ENCODE measurements at regions not wholly inside any gene's neighbourhood (a gene's known extent, or its start where the extent isn't known, plus 50 kb on each side); places are given as distances from the start of the nearest gene placed in this dataset.

DNA sequence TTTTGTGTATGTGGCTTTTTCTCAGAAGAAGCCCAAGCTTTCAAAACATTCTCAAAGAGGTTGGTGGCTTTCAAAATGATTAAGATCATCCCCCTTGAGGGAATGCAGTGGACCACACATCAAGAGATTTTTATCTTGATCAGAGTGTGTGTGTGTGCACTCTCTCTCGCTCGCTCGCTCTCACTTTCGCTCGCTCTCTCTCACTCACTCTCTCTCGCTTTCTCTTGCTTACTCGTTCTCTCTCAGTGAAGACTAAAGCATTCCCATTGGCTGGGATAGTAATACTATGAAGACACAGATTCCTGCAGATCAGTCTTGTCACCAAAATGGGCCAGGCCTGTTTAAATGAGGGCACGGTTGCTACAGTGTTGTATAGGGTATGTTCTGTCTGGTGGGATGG lies 365.7 kb downstream of the EDEM1 start:
- Histone ChIP-seq H3K36me3 (ENCODE audit: control insufficient read depth in 1 of 2, insufficient read depth in 2 of 2, low read length in 2 of 2) (no peaks in the 10 kb centered on the region), H3K27me3 (ENCODE audit: low read depth, low read length) (no peaks in the 10 kb centered on the region), H3K27ac (ENCODE audit: low read length) (no peak overlapping the region), H3K9me3 (ENCODE audit: control insufficient read depth in 1 of 2, low read length in 2 of 2) (no peaks in the 10 kb centered on the region), H3K4me3 (ENCODE audit: low read depth in 1 of 2, low read length in 2 of 2) (no peak overlapping the region), H3K4me1 (ENCODE audit: control insufficient read depth in 1 of 2, insufficient read depth in 2 of 2, low read length in 2 of 2) (no peaks in the 10 kb centered on the region)

DNA sequence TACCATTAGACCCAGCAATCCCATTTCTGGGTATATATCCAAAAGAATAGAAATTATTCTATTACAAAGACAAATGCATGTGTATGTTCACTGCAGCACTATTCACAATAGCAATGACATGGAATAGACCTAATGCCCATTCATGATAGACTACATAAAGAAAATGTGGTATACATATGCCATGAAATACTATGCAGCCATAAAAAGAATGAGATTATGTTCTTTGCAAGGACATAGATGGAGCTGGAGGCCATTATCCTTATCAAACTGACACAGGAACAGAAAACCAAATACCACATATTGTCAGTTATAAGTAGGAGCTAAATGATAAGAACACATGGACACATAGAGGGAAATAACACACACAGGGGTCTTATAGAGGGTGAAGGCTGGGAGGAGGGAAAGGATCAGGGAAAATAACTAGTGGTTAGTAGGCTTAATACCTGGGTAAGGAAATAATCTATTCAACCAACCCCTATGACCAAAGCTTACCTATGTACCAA lies 366.8 kb downstream of the EDEM1 start:
- no peaks in the 10 kb centered on the region for H3K9me3 ChIP-seq (ENCODE audit: control insufficient read depth in 1 of 2, low read length in 2 of 2)
- H3K36me3 ChIP-seq (ENCODE audit: control insufficient read depth in 1 of 2, insufficient read depth in 2 of 2, low read length in 2 of 2): no peaks in the 10 kb centered on the region
- H3K27me3 ChIP-seq (ENCODE audit: low read depth, low read length): no peaks in the 10 kb centered on the region
- no peak overlapping the region for H3K4me3 ChIP-seq (ENCODE audit: low read depth in 1 of 2, low read length in 2 of 2)
- no peak overlapping the region for H3K27ac ChIP-seq (ENCODE audit: low read length)
- no peaks in the 10 kb centered on the region for H3K4me1 ChIP-seq (ENCODE audit: control insufficient read depth in 1 of 2, insufficient read depth in 2 of 2, low read length in 2 of 2)

DNA sequence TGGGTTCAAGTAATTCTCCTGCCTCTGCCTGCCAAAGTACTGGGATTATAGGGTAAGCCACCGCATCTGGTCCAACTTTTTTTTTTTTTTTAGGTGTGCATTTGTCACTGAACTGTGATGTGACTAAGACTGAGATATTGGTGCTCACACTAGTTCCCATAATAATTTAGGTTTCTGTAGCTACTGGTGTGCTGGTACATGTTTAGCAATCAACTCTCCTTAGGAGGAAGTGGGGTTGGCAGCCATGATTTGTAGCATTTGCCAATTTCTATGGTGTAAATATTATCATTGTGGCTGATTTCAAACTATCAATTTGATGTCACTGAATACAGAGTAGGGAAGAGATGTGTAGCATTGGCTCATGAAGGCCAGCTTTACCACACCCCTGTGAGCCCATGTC lies 372.7 kb downstream of the EDEM1 start:
- Histone ChIP-seq H3K9me3 (ENCODE audit: control insufficient read depth in 1 of 2, low read length in 2 of 2) (no peaks in the 10 kb centered on the region), H3K27me3 (ENCODE audit: low read depth, low read length) (no peaks in the 10 kb centered on the region), H3K4me1 (ENCODE audit: control insufficient read depth in 1 of 2, insufficient read depth in 2 of 2, low read length in 2 of 2) (no peaks in the 10 kb centered on the region), H3K4me3 (ENCODE audit: low read depth in 1 of 2, low read length in 2 of 2) (no peak overlapping the region), H3K27ac (ENCODE audit: low read length) (no peak overlapping the region), H3K36me3 (ENCODE audit: control insufficient read depth in 1 of 2, insufficient read depth in 2 of 2, low read length in 2 of 2) (no peaks in the 10 kb centered on the region)

DNA sequence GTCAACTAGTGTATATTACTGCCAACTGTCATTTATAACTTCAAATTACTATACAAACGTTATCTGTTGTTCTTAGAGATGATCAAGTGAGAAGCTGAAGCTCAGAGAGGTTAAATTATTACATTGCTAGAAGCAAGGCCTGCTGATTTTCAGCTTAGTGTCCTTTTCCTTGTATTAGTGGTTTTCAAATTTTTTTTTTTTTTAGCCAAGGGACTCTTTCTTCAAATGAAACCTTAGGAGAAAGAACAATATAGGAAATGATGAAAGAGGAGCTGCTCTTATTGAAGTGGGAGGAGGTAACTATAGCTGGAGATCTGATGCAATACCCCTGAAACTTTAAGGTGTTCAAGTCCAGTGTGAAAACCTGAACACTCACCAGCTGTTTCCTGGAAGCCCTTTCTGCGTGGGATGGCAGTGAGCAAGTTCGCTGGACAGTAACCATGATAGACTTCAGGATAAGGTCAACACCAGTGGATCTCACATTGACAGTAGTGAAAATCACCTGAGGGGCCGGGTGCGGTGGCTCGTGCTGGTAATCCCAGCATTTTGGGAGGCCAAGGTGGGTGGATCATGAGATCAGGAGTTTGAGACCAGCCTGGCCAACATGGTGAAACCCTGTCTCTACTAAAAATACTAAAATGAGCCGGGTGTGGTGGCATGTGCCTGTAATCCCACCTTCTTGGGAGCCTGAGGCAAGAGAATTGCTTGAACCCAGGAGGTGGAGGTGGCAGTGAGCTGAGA lies 376.2 kb downstream of the EDEM1 start:
- H3K27ac ChIP-seq (ENCODE audit: low read length): no peak overlapping the region
- no peaks in the 10 kb centered on the region for H3K36me3 ChIP-seq (ENCODE audit: control insufficient read depth in 1 of 2, insufficient read depth in 2 of 2, low read length in 2 of 2)
- H3K4me1 ChIP-seq (ENCODE audit: control insufficient read depth in 1 of 2, insufficient read depth in 2 of 2, low read length in 2 of 2): no peaks in the 10 kb centered on the region
- H3K27me3 ChIP-seq (ENCODE audit: low read depth, low read length): no peaks in the 10 kb centered on the region
- H3K4me3 ChIP-seq (ENCODE audit: low read depth in 1 of 2, low read length in 2 of 2): no peak overlapping the region
- peaks cover 0 to 7% of the 10 kb centered on the region in 2 donors for H3K9me3 ChIP-seq (ENCODE audit: control insufficient read depth in 1 of 2, low read length in 2 of 2)

DNA sequence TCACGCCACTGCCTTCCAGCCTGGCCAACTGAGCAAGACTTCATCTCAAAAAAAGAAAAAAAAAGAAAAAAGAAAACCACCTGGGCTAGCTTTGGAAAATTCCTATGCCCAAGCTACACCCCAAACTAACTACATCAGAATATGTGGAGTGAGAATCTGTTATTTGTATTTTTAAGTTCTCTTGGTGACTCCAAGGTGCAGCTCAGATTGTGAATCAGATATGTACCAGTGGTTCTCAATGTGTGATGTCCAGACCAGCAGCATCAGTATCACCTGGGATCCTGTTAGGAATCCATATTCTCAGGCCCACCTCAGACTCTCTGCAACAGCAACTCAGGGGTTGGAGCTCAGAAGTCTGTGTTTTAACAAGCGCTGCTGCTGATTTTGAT lies 376.8 kb downstream of the EDEM1 start:
- no peak overlapping the region for H3K4me3 ChIP-seq (ENCODE audit: low read depth in 1 of 2, low read length in 2 of 2)
- H3K27me3 ChIP-seq (ENCODE audit: low read depth, low read length): no peaks in the 10 kb centered on the region
- no peaks in the 10 kb centered on the region for H3K4me1 ChIP-seq (ENCODE audit: control insufficient read depth in 1 of 2, insufficient read depth in 2 of 2, low read length in 2 of 2)
- H3K9me3 ChIP-seq (ENCODE audit: control insufficient read depth in 1 of 2, low read length in 2 of 2): peaks cover 0 to 7% of the 10 kb centered on the region in 2 donors
- no peak overlapping the region for H3K27ac ChIP-seq (ENCODE audit: low read length)
- H3K36me3 ChIP-seq (ENCODE audit: control insufficient read depth in 1 of 2, insufficient read depth in 2 of 2, low read length in 2 of 2): no peaks in the 10 kb centered on the region

DNA sequence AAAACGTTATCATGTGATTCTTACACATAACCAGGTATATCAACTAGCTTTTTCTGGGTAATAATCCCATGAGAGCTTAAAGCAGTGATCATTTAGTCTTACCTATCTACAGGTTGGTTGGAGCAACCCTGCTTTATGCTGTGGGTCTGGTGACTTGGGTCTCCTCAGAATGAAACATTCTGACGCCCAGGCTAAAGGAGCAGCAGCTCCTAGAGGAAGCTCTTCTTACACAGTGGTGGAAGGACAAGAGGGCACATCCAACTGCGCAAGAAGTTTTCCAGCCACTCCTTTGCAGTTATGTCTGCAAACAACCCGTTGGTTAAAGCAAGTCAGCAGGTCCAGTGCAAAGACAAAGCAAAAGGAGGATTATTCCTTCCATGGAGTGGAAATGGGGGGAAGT lies 377.5 kb downstream of the EDEM1 start:
- H3K9me3 ChIP-seq (ENCODE audit: control insufficient read depth in 1 of 2, low read length in 2 of 2): peaks cover 0 to 7% of the 10 kb centered on the region in 2 donors
- no peaks in the 10 kb centered on the region for H3K4me1 ChIP-seq (ENCODE audit: control insufficient read depth in 1 of 2, insufficient read depth in 2 of 2, low read length in 2 of 2)
- no peak overlapping the region for H3K4me3 ChIP-seq (ENCODE audit: low read depth in 1 of 2, low read length in 2 of 2)
- no peaks in the 10 kb centered on the region for H3K36me3 ChIP-seq (ENCODE audit: control insufficient read depth in 1 of 2, insufficient read depth in 2 of 2, low read length in 2 of 2)
- H3K27me3 ChIP-seq (ENCODE audit: low read depth, low read length): no peaks in the 10 kb centered on the region
- H3K27ac ChIP-seq (ENCODE audit: low read length): no peak overlapping the region

DNA sequence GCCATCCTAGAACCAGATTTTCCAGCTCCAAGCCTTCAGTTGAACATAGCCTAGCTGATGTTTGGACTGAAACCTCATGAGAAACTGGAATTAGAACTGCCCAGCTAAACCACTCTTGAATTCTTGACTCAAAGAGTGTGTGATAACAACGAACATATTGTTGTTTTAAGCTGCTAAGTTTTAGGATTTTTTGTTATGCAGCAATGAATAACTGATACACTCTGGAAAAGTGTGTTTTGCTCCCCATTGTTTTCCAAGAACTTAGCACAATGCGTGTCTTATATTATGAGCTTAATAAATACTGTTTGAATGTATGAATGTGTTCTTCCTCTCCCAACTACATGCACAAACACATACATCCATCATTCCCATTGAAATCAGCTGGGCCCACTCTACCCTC lies 379.6 kb downstream of the EDEM1 start:
- Histone ChIP-seq H3K9me3 (ENCODE audit: control insufficient read depth in 1 of 2, low read length in 2 of 2) (peaks cover 0 to 7% of the 10 kb centered on the region in 2 donors), H3K27me3 (ENCODE audit: low read depth, low read length) (no peaks in the 10 kb centered on the region), H3K4me3 (ENCODE audit: low read depth in 1 of 2, low read length in 2 of 2) (no peak overlapping the region), H3K36me3 (ENCODE audit: control insufficient read depth in 1 of 2, insufficient read depth in 2 of 2, low read length in 2 of 2) (no peaks in the 10 kb centered on the region), H3K4me1 (ENCODE audit: control insufficient read depth in 1 of 2, insufficient read depth in 2 of 2, low read length in 2 of 2) (no peaks in the 10 kb centered on the region), H3K27ac (ENCODE audit: low read length) (no peak overlapping the region)

DNA sequence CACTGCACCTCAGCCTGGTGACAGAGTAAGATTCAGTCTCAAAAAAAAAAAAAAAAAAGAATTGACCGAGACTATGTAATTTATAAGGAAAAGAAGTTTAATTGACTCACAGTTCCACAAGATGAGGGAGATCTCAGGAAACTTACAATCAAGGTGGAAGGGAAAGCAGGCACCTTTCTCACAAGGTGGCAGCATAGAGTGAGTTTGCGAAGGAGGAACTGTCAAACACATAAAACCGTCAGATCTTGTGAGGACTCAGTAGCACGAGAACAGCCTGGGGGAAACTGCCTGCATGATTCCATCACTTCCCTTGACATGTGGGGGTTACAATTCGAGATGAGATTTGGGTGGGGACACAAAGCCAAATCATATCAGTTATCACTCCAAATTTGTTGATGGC lies 380.9 kb downstream of the EDEM1 start:
- no peak overlapping the region for H3K27ac ChIP-seq (ENCODE audit: low read length)
- no peaks in the 10 kb centered on the region for H3K4me1 ChIP-seq (ENCODE audit: control insufficient read depth in 1 of 2, insufficient read depth in 2 of 2, low read length in 2 of 2)
- H3K4me3 ChIP-seq (ENCODE audit: low read depth in 1 of 2, low read length in 2 of 2): no peak overlapping the region
- peaks cover 0 to 7% of the 10 kb centered on the region in 2 donors for H3K9me3 ChIP-seq (ENCODE audit: control insufficient read depth in 1 of 2, low read length in 2 of 2)
- no peaks in the 10 kb centered on the region for H3K36me3 ChIP-seq (ENCODE audit: control insufficient read depth in 1 of 2, insufficient read depth in 2 of 2, low read length in 2 of 2)
- H3K27me3 ChIP-seq (ENCODE audit: low read depth, low read length): no peaks in the 10 kb centered on the region

DNA sequence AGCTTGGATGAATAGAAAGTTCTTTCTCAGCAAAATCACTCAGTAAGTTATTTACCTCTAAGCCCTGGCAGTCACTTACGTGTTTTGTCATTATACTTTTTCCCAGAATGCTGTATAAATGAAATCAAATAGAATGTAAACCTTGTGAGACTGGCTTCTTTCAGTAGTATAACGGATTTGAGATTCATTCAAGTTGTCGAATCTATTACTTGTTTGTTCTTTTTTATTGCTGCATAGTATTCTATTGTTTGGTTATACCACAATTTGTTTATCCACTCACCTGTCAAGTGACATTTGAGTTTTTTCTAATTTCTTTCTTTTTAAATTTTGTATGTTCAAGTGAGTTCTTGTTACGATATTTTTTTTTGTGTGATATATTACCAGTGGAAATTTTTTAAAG lies 381.6 kb downstream of the EDEM1 start:
- Histone ChIP-seq H3K27ac (ENCODE audit: low read length) (no peak overlapping the region), H3K9me3 (ENCODE audit: control insufficient read depth in 1 of 2, low read length in 2 of 2) (peaks cover 0 to 7% of the 10 kb centered on the region in 2 donors), H3K27me3 (ENCODE audit: low read depth, low read length) (no peaks in the 10 kb centered on the region), H3K4me1 (ENCODE audit: control insufficient read depth in 1 of 2, insufficient read depth in 2 of 2, low read length in 2 of 2) (no peaks in the 10 kb centered on the region), H3K4me3 (ENCODE audit: low read depth in 1 of 2, low read length in 2 of 2) (no peak overlapping the region), H3K36me3 (ENCODE audit: control insufficient read depth in 1 of 2, insufficient read depth in 2 of 2, low read length in 2 of 2) (no peaks in the 10 kb centered on the region)

DNA sequence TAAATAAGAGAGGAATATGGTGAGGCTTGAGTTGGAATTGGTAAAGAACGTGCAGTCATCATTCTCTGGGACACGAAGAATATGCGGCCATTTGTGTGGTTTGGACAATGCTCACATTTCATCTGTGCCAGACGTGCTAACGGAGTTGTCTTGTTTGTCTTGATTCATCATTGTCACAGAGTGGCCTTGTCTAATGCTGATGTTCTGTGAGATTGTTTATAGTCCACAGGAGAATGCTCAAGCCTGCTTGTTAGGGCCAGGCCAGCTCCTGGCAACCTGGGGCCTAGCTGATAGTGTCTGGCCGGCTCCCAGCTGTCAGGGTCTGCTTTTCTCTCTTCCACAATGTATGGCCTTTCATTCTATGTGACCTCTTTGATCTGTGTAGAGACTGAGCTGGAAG lies 384.7 kb downstream of the EDEM1 start:
- no peaks in the 10 kb centered on the region for H3K36me3 ChIP-seq (ENCODE audit: control insufficient read depth in 1 of 2, insufficient read depth in 2 of 2, low read length in 2 of 2)
- no peak overlapping the region for H3K4me3 ChIP-seq (ENCODE audit: low read depth in 1 of 2, low read length in 2 of 2)
- no peaks in the 10 kb centered on the region for H3K4me1 ChIP-seq (ENCODE audit: control insufficient read depth in 1 of 2, insufficient read depth in 2 of 2, low read length in 2 of 2)
- H3K27me3 ChIP-seq (ENCODE audit: low read depth, low read length): no peaks in the 10 kb centered on the region
- H3K27ac ChIP-seq (ENCODE audit: low read length): no peak overlapping the region
- H3K9me3 ChIP-seq (ENCODE audit: control insufficient read depth in 1 of 2, low read length in 2 of 2): peaks cover 0 to 6% of the 10 kb centered on the region in 2 donors

DNA sequence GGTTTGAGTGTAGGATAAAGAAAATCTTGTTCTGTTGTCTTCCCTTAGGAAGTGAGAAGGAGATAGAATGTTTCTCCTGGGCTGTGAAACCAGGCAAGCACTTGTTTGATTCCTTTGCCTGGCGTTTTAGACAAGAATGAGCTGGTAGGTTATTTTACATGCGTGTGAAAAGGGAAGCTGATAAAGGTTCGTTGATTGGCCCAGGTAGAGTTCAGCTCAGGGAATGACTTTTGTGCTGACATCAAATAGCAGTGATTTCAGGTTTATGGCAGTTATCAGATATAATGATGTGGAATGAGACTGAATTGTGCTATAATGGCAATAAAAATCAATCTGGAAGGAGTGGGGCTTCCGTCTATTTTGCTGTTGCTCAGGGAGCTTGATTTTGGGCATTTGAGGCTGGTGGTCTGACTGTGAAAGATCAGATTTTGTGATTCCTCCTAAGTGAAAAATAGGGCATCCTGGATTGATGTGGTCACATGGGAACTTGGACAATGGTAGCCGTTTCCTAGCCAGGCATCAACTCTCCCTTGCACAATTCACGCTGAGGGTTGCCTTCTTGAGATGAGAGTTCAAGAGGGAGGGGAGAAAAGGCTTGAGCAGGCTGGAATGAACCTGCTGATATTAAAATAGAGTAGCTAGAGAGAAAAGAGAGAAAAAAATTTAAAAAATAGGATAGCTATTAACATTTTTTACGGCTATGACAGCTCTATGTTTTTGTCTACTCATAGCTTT lies 388.9 kb downstream of the EDEM1 start:
- Histone ChIP-seq H3K4me3 (ENCODE audit: low read depth in 1 of 2, low read length in 2 of 2) (no peak overlapping the region), H3K27me3 (ENCODE audit: low read depth, low read length) (no peaks in the 10 kb centered on the region), H3K27ac (ENCODE audit: low read length) (no peak overlapping the region), H3K36me3 (ENCODE audit: control insufficient read depth in 1 of 2, insufficient read depth in 2 of 2, low read length in 2 of 2) (no peaks in the 10 kb centered on the region), H3K4me1 (ENCODE audit: control insufficient read depth in 1 of 2, insufficient read depth in 2 of 2, low read length in 2 of 2) (no peaks in the 10 kb centered on the region), H3K9me3 (ENCODE audit: control insufficient read depth in 1 of 2, low read length in 2 of 2) (no peaks in the 10 kb centered on the region)
